ENCODE measurements at regions not wholly inside any gene's neighbourhood (a gene's known extent, or its start where the extent isn't known, plus 50 kb on each side); places are given as distances from the start of the nearest gene placed in this dataset.

DNA sequence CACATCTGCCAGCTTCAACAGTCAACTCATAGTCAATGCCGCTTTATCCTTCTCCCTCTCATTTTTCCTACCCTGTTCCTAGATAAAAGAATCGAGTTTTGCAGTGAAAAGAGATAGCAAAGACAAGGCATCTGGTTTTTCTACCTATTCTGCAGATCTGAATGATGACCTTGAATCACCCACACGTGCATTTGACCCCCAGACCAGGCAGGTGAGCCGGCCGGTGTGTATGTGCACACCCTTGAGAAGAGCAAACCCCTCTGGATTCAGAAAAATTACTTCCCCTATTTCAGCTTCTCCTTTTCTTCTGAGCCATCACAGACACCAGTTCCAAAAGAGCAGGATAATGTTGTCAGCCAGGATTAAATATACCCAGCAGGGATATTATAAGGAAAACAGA lies 115.6 kb upstream of the ST6GAL2 start:
- Histone ChIP-seq H3K4me1 (ENCODE audit: control insufficient read depth, insufficient read depth, low read length) (no peaks in the 10 kb centered on the region), H3K36me3 (ENCODE audit: control insufficient read depth, insufficient read depth, low read length) (no peaks in the 10 kb centered on the region), H3K9ac (ENCODE audit: low read length) (no peak overlapping the region), H3K27ac (ENCODE audit: low read depth, low read length) (no peak overlapping the region), H3K27me3 (ENCODE audit: control insufficient read depth, insufficient read depth, low read length) (no peaks in the 10 kb centered on the region), H3K9me3 (ENCODE audit: control insufficient read depth, insufficient read depth, low read depth, low read length) (no peaks in the 10 kb centered on the region), H3K4me3 (ENCODE audit: low read depth, low read length) (no peak overlapping the region)

DNA sequence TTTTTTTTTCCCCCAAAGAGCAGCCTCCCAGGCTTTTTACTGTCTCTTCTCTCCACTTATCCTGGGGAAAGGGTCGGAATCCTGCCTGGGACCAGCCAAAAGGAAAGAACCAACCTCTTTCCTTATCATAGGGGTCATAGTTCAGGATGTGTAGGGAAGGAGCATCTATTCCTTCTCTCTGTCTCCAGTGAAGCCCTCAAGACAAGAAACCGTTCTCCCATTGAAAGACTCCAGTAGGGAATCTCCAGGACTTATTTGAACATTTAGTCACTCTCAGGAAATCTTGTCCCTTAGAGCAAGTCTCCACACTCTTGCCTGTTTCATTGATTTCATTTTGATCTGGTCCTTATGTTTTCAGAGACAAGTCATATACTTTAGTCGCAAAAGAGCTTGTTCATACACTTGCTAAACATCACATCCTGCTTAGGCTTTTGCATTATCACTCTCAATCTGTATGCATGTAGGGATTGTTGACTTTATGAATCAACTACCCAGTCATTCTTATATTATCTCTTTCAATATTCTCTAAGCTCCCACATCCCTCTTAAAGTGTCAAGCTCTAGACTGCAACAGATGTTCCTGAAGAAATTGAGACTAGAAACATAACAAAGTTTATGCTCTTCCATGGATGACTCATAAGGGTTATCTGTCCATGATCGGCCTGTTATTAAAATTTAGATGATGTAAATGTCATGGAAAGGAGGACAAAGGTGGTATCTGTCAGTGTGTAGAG lies 116.2 kb upstream of the ST6GAL2 start:
- Histone ChIP-seq H3K4me1 (ENCODE audit: control insufficient read depth, insufficient read depth, low read length) (no peaks in the 10 kb centered on the region), H3K9me3 (ENCODE audit: control insufficient read depth, insufficient read depth, low read depth, low read length) (no peaks in the 10 kb centered on the region), H3K9ac (ENCODE audit: low read length) (no peak overlapping the region)

DNA sequence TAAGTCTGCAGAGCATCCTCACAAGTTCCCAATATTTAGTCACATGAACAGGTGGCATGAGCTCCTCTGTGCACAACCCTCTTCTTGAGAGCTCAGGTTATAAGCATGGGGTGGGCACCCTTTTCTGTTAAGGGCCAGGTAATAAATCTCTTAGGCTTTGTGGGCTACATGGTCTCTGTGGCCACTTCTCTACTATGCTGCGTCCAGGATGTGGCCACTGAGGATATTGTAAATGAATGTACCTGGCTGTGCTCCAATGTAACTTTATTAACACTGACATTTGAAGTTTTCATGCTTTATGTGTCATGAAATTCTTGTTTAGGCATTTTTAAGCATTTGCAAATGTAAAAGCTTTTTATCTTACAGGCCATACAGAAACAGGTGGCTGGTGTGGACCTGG lies 116.8 kb upstream of the ST6GAL2 start:
- Histone ChIP-seq H3K9me3 (ENCODE audit: control insufficient read depth, insufficient read depth, low read depth, low read length) (no peaks in the 10 kb centered on the region), H3K9ac (ENCODE audit: low read length) (no peak overlapping the region), H3K36me3 (ENCODE audit: control insufficient read depth, insufficient read depth, low read length) (no peaks in the 10 kb centered on the region), H3K4me3 (ENCODE audit: low read depth, low read length) (no peak overlapping the region), H3K27me3 (ENCODE audit: control insufficient read depth, insufficient read depth, low read length) (no peaks in the 10 kb centered on the region), H3K27ac (ENCODE audit: low read depth, low read length) (no peak overlapping the region), H3K4me1 (ENCODE audit: control insufficient read depth, insufficient read depth, low read length) (no peaks in the 10 kb centered on the region)

More for the DNA sequence above, 116.2 kb upstream of the ST6GAL2 start:
- Histone ChIP-seq H3K27ac (ENCODE audit: low read depth, low read length) (no peak overlapping the region), H3K27me3 (ENCODE audit: control insufficient read depth, insufficient read depth, low read length) (no peaks in the 10 kb centered on the region), H3K36me3 (ENCODE audit: control insufficient read depth, insufficient read depth, low read length) (no peaks in the 10 kb centered on the region), H3K4me3 (ENCODE audit: low read depth, low read length) (no peak overlapping the region)

DNA sequence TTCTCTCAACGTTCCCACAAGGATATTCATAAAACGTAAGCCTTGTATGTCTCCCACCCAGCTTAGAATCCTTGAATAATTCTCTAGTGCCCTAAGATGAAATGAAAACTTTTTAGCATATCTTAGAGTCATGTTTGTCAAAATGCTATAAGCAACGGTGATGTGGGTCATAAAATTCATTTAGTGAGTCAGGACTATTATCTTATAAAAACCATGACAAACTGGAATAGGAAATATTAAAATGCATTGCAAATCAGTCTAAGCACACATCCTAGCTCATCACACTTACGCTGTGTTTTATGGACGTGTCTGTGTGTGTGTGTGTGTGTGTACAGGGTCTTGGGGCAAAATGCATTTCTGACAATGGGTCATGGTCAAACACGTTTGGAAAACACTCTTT lies 119.9 kb upstream of the ST6GAL2 start:
- no peaks in the 10 kb centered on the region for H3K27me3 ChIP-seq (ENCODE audit: control insufficient read depth, insufficient read depth, low read length)
- H3K27ac ChIP-seq (ENCODE audit: low read depth, low read length), result no peak overlapping the region
- H3K4me3 ChIP-seq (ENCODE audit: low read depth, low read length), result no peak overlapping the region
- no peak overlapping the region for H3K9ac ChIP-seq (ENCODE audit: low read length)
- H3K4me1 ChIP-seq (ENCODE audit: control insufficient read depth, insufficient read depth, low read length), result no peaks in the 10 kb centered on the region
- no peaks in the 10 kb centered on the region for H3K36me3 ChIP-seq (ENCODE audit: control insufficient read depth, insufficient read depth, low read length)
- H3K9me3 ChIP-seq (ENCODE audit: control insufficient read depth, insufficient read depth, low read depth, low read length), result no peaks in the 10 kb centered on the region

DNA sequence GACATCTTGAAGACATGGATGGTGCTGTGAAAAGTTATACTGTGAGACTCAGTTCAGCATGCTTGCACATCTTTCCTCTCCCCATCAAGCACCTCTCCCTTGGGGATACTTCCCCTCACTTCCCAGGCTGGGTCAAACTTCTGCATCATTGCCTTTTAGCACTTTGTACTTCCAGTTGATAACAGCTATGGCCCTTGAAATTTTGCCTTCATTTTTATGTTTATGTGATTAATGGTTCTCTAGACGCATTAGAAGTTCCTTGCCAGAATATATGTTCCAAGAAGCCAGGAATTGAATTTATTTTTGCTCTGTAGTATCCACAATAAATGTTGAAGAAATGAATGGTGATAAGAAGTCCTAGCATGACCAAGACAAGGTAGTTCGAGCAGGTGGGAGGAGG lies 120.9 kb upstream of the ST6GAL2 start:
- Histone ChIP-seq H3K27ac (ENCODE audit: low read depth, low read length) (no peak overlapping the region), H3K9ac (ENCODE audit: low read length) (no peak overlapping the region), H3K27me3 (ENCODE audit: control insufficient read depth, insufficient read depth, low read length) (no peaks in the 10 kb centered on the region), H3K36me3 (ENCODE audit: control insufficient read depth, insufficient read depth, low read length) (no peaks in the 10 kb centered on the region), H3K4me3 (ENCODE audit: low read depth, low read length) (no peak overlapping the region), H3K9me3 (ENCODE audit: control insufficient read depth, insufficient read depth, low read depth, low read length) (no peaks in the 10 kb centered on the region), H3K4me1 (ENCODE audit: control insufficient read depth, insufficient read depth, low read length) (no peaks in the 10 kb centered on the region)

DNA sequence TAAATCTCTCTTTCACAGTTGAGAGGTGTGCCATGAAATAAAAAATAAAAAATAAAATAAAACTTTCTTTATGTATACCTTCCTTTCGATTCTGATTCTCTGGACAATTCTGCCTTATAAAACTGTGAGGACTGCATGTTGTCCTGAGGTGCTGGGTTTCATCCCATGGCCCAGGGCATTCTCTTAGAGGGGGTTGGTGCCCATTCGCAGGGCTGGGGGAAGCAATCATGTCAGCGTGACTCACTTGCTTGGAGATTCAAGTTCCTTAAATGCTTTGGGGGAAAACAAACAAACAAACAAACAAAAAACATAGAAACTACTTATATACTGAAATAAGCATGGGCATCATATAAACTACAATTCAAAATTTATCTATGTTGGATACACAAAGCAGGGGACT lies 122.0 kb upstream of the ST6GAL2 start:
- H3K36me3 ChIP-seq (ENCODE audit: control insufficient read depth, insufficient read depth, low read length), result no peaks in the 10 kb centered on the region
- H3K4me3 ChIP-seq (ENCODE audit: low read depth, low read length), result no peak overlapping the region
- H3K27ac ChIP-seq (ENCODE audit: low read depth, low read length), result no peak overlapping the region
- no peaks in the 10 kb centered on the region for H3K9me3 ChIP-seq (ENCODE audit: control insufficient read depth, insufficient read depth, low read depth, low read length)
- no peak overlapping the region for H3K9ac ChIP-seq (ENCODE audit: low read length)
- no peaks in the 10 kb centered on the region for H3K27me3 ChIP-seq (ENCODE audit: control insufficient read depth, insufficient read depth, low read length)
- 0 out of 2 replicates have a peak, but pooled peaks cover 1% of the 10 kb centered on the region for H3K4me1 ChIP-seq (ENCODE audit: control insufficient read depth, insufficient read depth, low read length)

DNA sequence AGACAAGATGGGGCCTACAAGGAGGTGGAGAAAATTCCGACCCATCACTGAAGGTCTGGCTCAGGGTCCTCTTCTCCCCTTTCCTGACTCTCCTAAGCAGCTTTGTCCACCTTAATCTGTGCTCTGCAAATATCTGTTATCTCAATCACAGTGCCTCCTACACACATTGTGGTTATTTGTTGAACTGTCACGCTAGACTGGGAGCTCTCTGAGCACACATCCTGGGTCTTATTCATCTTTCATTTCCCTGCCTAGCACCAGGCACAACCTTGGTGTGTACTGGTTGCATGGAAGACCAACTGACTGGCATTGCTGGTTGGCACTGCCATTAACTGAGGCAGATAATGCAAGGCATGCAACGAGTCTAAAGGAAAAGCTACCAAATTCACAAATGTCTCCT lies 122.9 kb upstream of the ST6GAL2 start:
- Histone ChIP-seq H3K4me3 (ENCODE audit: low read depth, low read length) (no peak overlapping the region), H3K27me3 (ENCODE audit: control insufficient read depth, insufficient read depth, low read length) (no peaks in the 10 kb centered on the region), H3K9me3 (ENCODE audit: control insufficient read depth, insufficient read depth, low read depth, low read length) (no peaks in the 10 kb centered on the region), H3K27ac (ENCODE audit: low read depth, low read length) (no peak overlapping the region), H3K9ac (ENCODE audit: low read length) (no peak overlapping the region), H3K36me3 (ENCODE audit: control insufficient read depth, insufficient read depth, low read length) (no peaks in the 10 kb centered on the region), H3K4me1 (ENCODE audit: control insufficient read depth, insufficient read depth, low read length) (peaks cover 7% of the 10 kb centered on the region; the same call in 1 of the 2 replicates)

DNA sequence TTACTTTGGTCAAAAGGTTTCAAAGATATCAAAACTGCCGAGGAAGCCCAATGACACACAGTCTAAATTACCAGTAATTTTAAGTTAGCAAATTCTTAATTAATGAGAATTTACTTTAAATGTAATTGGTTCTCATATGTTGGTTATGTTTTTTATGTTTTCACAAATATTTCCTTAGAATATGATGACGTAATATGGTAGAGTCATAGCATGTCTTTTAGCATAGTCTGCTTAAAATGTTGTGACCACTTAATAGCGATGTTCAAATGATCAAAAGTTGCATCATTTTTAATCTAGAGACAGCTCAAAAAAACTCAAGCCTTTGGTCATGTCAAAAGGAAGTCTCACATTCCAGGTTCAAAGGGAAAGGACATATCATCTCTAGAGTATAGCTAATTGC lies 123.3 kb upstream of the ST6GAL2 start:
- H3K9me3 ChIP-seq (ENCODE audit: control insufficient read depth, insufficient read depth, low read depth, low read length), result no peaks in the 10 kb centered on the region
- no peak overlapping the region for H3K27ac ChIP-seq (ENCODE audit: low read depth, low read length)
- peaks cover 7% of the 10 kb centered on the region; the same call in 1 of the 2 replicates for H3K4me1 ChIP-seq (ENCODE audit: control insufficient read depth, insufficient read depth, low read length)

DNA sequence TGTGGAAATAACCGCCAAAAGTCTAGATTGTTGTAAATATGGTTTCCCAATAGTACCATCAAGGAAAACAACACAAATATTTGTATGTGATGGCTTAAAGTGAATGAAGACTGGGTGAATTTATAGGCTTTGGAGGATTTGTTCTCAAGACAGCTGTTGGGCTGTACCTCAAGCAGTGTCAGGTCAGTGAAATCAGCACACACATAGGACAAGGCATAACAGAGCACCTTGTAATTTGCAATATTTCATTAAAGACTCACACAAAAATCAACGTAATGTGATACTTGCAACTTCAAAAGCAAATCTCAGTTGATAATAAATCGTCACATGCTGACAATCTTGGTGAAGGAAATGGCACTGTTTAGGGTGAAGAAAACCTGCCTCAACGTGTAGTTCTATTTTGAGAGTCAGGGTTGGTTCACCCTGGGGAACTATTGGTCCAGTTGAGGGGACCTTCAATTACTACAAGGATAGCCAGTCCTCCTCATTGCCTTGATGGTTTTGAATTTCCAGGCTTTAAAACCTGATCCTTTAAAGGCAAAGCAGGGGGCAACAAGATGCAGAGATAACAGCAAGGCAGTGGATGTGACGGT lies 126.8 kb upstream of the ST6GAL2 start:
- no peak overlapping the region for H3K27ac ChIP-seq (ENCODE audit: low read depth, low read length)
- H3K9me3 ChIP-seq (ENCODE audit: control insufficient read depth, insufficient read depth, low read depth, low read length), result no peaks in the 10 kb centered on the region
- no peak overlapping the region for H3K9ac ChIP-seq (ENCODE audit: low read length)
- no peak overlapping the region for H3K4me3 ChIP-seq (ENCODE audit: low read depth, low read length)
- peaks cover 7% of the 10 kb centered on the region; the same call in 1 of the 2 replicates for H3K4me1 ChIP-seq (ENCODE audit: control insufficient read depth, insufficient read depth, low read length)
- H3K27me3 ChIP-seq (ENCODE audit: control insufficient read depth, insufficient read depth, low read length), result no peaks in the 10 kb centered on the region
- H3K36me3 ChIP-seq (ENCODE audit: control insufficient read depth, insufficient read depth, low read length), result no peaks in the 10 kb centered on the region

More for the DNA sequence above, 123.3 kb upstream of the ST6GAL2 start:
- Histone ChIP-seq H3K9ac (ENCODE audit: low read length) (no peak overlapping the region), H3K4me3 (ENCODE audit: low read depth, low read length) (no peak overlapping the region), H3K36me3 (ENCODE audit: control insufficient read depth, insufficient read depth, low read length) (no peaks in the 10 kb centered on the region), H3K27me3 (ENCODE audit: control insufficient read depth, insufficient read depth, low read length) (no peaks in the 10 kb centered on the region)

DNA sequence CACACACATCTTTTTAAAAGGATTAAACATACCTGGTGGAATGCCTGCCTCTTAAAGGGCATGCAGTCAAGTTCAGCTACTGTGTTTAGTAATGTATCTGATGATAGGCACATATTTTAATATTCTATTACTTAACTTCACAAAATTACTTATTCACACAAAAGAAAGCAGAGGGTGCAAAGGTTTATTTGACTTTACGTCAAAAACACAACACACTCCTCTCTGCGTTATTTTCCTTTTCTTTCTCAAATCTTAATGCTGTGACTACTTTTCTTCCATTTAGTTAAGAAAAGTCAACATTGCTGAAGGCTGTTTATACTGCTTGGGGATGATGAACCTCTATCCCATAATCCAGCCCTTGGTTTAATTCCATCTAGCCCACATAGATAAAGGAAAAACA lies 127.9 kb upstream of the ST6GAL2 start:
- Histone ChIP-seq H3K9me3 (ENCODE audit: control insufficient read depth, insufficient read depth, low read depth, low read length) (no peaks in the 10 kb centered on the region), H3K9ac (ENCODE audit: low read length) (no peak overlapping the region), H3K27me3 (ENCODE audit: control insufficient read depth, insufficient read depth, low read length) (no peaks in the 10 kb centered on the region), H3K4me1 (ENCODE audit: control insufficient read depth, insufficient read depth, low read length) (peaks cover 7% of the 10 kb centered on the region; the same call in 1 of the 2 replicates), H3K36me3 (ENCODE audit: control insufficient read depth, insufficient read depth, low read length) (no peaks in the 10 kb centered on the region), H3K27ac (ENCODE audit: low read depth, low read length) (no peak overlapping the region), H3K4me3 (ENCODE audit: low read depth, low read length) (no peak overlapping the region)

DNA sequence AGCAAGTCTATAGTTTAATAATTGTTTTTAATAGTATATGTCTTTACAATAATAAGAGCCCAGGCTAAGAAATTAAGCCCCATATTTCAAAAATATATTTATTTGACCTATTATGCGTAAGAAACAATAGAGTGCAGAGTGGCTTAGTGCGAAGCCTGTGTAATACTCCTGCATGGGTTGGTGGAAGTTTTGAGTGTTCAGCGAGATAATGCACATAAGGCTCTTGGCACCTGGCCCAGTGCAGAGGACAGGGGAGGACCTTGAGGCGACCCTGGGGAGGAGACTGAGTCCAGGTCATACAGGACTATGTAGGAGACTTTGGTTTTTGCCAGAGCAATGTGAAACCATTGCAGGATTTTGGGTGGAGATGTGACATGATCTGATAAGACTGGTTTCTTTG lies 132.4 kb upstream of the ST6GAL2 start:
- Histone ChIP-seq H3K27ac (ENCODE audit: low read depth, low read length) (no peak overlapping the region), H3K27me3 (ENCODE audit: control insufficient read depth, insufficient read depth, low read length) (no peaks in the 10 kb centered on the region), H3K36me3 (ENCODE audit: control insufficient read depth, insufficient read depth, low read length) (no peaks in the 10 kb centered on the region), H3K9me3 (ENCODE audit: control insufficient read depth, insufficient read depth, low read depth, low read length) (no peaks in the 10 kb centered on the region), H3K4me3 (ENCODE audit: low read depth, low read length) (no peak overlapping the region), H3K9ac (ENCODE audit: low read length) (no peak overlapping the region), H3K4me1 (ENCODE audit: control insufficient read depth, insufficient read depth, low read length) (peaks cover 2% of the 10 kb centered on the region; the same call in 1 of the 2 replicates)
